SIG-M5 treated with dmso at 0.1 percent for 504 hours (cell line): ENCODE measurements at regions not wholly inside any gene's neighbourhood (a gene's known extent, or its start where the extent isn't known, plus 50 kb on each side); places are given as distances from the start of the nearest gene placed in this dataset.
"Not testable (repeated sequence)": the region's sequence is repeated elsewhere in the genome, so short reads cannot be mapped to it uniquely, and the experiment has no call there.

Experiments used
- DNase-seq: peaks from one replicate; lab custom pipeline; 2025; ENCODE audit not compliant: unreplicated experiment; lab: John Stamatoyannopoulos, UW

GRCh38 chr13:54676526-54677113 is 1648.0 kb downstream of the OLFM4 start:
- DNase-seq = no peak

- no peak for DNase-seq
Measured at GRCh38 chr13:54682184-54682583, 1653.6 kb downstream of the OLFM4 start.

- no peak for DNase-seq
Measured at GRCh38 chr13:54687173-54687572, 1658.6 kb downstream of the OLFM4 start.

GRCh38 chr13:54699831-54700230 is 1671.2 kb downstream of the OLFM4 start:
- no peak for DNase-seq

- no peak for DNase-seq
Measured at GRCh38 chr13:54705738-54706137, 1677.1 kb downstream of the OLFM4 start.

- no peak for DNase-seq
Measured at GRCh38 chr13:54706336-54706735, 1677.7 kb downstream of the OLFM4 start.

GRCh38 chr13:54709546-54709945 is 1680.9 kb downstream of the OLFM4 start:
- no peak for DNase-seq

- peak; percentile 34 for DNase-seq
Measured at GRCh38 chr13:54733639-54734038, 1705.0 kb downstream of the OLFM4 start.

GRCh38 chr13:54737211-54737610 is 1708.6 kb downstream of the OLFM4 start:
- DNase-seq = not testable (repeated sequence)

GRCh38 chr13:54742984-54743383 is 1714.4 kb downstream of the OLFM4 start:
- DNase-seq = no peak

- no peak for DNase-seq
Measured at GRCh38 chr13:54744747-54745146, 1716.1 kb downstream of the OLFM4 start.

- DNase-seq = no peak
Measured at GRCh38 chr13:54750521-54750920, 1721.9 kb downstream of the OLFM4 start.

GRCh38 chr13:54758795-54759194 is 1730.2 kb downstream of the OLFM4 start:
- no peak for DNase-seq

GRCh38 chr13:54768214-54768613 is 1739.6 kb downstream of the OLFM4 start:
- DNase-seq = no peak

GRCh38 chr13:54775501-54776191 is 1747.0 kb downstream of the OLFM4 start:
- DNase-seq = no peak

- DNase-seq = no peak
Measured at GRCh38 chr13:54787754-54788153, 1759.1 kb downstream of the OLFM4 start.

- DNase-seq = no peak
Measured at GRCh38 chr13:54799621-54800226, 1771.1 kb downstream of the OLFM4 start.

GRCh38 chr13:54802226-54802625 is 1773.6 kb downstream of the OLFM4 start:
- DNase-seq = no peak

GRCh38 chr13:54805743-54806142 is 1777.1 kb downstream of the OLFM4 start:
- DNase-seq = no peak

GRCh38 chr13:54821938-54822470 is 1793.4 kb downstream of the OLFM4 start:
- DNase-seq = not testable (repeated sequence)

GRCh38 chr13:54829391-54830068 is 1800.9 kb downstream of the OLFM4 start:
- not testable (repeated sequence) for DNase-seq

- no peak for DNase-seq
Measured at GRCh38 chr13:54836273-54836672, 1807.7 kb downstream of the OLFM4 start.
